SH-SY5Y (cell line): ENCODE measurements at regions not wholly inside any gene's neighbourhood (a gene's known extent, or its start where the extent isn't known, plus 50 kb on each side); places are given as distances from the start of the nearest gene placed in this dataset.

ENCODE experiments used
- GATA2 ChIP-seq: IDR thresholded peaks from 2 replicates; pipeline ENCODE4 v1.6.1; 2011; ENCODE audit warnings: mild to moderate bottlenecking, low read depth, low read length
- GATA3 ChIP-seq: IDR thresholded peaks from 2 replicates; pipeline ENCODE4 v1.6.1; 2011; ENCODE audit warnings: low read depth, mild to moderate bottlenecking, low read length, moderate library complexity

DNA sequence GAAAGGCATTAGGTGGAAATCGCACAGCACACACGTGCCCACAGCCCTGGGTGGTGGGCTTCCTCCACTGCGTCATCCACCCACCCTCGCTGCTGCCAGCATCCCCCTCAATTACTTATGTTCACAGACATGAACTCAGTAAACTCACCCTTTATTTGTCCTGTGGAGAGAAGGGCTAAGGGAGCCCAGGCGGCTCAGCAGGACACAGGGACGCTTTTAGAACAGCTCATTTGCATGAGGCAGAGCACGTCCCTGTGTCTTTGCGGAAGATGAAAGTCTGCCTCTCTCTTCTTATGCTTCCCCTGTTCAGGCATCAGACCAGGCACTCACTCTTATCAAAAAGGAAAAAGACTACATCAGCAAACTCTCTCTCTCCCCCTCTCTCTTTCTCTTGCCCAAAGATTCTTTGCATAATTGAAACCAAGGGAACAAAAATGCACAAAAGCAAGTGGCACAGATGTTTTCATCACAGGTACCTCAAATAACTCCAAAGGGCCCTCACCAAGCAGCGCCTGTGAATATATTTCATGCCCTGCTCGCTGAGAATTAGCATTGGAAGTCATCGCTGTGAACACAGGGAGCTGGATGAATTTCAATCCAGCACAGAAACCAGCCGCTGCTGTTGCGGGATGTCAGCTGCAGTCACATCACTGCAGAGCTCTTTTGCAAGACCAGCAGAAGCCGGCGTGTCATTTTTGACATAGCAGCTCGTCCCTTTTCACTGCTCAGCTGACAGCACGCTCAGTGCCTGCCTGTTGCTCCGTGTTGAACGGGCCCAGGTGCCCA lies 376.3 kb upstream of the MYT1L start:
- TF ChIP-seq GATA3 (no peak), GATA2 (no peak)
